Stimulated activated CD4-positive, alpha-beta T cell treated with anti-CD3 and anti-CD28 coated beads, TNF-alpha, amount 100 ng/mL, for 48 hours (primary cell): ENCODE measurements at regions not wholly inside any gene's neighbourhood (a gene's known extent, or its start where the extent isn't known, plus 50 kb on each side); places are given as distances from the start of the nearest gene placed in this dataset.

ENCODE experiments used
- DNase-seq, 3 donors: peaks; one replicate each; pipeline ENCODE4 v3.0.0-alpha.2; 2020; ENCODE audit warnings: low read depth in 3 of 3

DNA sequence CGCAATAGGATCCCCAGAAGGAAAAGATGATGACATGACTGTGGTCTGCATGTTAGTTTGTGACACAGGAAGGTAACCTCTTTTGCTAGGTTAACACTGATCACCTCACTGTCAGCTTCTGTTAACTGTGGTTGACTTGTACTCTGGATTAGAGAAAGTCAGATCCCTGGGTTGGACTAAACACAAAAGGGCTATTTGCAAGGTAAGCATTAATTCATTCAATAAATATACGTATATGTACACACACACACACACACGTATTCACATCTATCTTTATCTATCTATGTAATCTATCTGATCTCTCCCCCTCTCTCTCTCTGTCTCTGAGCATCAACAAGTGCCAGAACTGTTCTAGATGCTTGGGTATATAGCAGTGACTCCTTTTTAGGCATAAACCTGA, 136.1 kb upstream of the SNX19 start:
- DNase-seq, result no peak

DNA sequence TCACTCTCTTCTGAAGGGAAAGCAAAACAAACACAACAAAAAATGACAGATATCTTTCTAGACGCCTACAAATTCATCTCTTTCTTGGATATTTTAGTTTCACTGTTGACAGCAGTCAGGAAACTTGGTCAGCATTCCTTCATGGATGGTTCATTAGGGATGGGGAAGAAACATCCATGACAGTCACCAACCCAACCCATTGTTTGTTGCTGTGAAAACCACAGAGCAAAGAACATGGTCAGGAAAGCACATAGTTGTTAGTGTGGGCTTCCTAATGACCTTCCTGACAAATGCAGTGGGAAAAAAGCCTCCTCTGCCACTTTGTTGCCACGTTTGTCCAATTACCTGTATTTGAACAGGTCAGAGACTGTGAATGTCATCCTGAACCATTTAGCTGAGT, 139.8 kb upstream of the SNX19 start:
- no peak for DNase-seq

DNA sequence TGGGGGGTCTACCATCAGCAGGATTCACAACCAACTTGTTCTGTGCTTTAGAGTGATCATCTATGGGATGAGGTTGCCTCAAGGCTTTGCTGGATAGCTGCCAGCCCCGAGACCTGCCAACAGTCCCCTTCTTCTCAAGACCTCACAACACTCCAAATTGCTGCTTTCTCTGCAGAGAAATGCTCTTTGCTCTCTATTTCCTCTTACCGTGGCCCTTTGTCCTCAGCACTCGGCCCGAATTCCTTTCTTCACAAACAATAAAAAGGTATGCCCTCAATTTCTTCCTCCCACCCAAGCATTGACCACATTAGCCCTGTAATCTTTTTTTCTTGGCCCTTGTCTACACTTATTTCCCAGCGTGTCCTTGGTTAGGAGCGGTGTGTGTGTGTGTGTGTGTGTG, 147.4 kb upstream of the SNX19 start:
- no peak for DNase-seq

GRCh38 chr11:131064373-131064991, 148.2 kb upstream of the SNX19 start:
- peak in 1 of 3 donors; percentile 12 for DNase-seq

DNA sequence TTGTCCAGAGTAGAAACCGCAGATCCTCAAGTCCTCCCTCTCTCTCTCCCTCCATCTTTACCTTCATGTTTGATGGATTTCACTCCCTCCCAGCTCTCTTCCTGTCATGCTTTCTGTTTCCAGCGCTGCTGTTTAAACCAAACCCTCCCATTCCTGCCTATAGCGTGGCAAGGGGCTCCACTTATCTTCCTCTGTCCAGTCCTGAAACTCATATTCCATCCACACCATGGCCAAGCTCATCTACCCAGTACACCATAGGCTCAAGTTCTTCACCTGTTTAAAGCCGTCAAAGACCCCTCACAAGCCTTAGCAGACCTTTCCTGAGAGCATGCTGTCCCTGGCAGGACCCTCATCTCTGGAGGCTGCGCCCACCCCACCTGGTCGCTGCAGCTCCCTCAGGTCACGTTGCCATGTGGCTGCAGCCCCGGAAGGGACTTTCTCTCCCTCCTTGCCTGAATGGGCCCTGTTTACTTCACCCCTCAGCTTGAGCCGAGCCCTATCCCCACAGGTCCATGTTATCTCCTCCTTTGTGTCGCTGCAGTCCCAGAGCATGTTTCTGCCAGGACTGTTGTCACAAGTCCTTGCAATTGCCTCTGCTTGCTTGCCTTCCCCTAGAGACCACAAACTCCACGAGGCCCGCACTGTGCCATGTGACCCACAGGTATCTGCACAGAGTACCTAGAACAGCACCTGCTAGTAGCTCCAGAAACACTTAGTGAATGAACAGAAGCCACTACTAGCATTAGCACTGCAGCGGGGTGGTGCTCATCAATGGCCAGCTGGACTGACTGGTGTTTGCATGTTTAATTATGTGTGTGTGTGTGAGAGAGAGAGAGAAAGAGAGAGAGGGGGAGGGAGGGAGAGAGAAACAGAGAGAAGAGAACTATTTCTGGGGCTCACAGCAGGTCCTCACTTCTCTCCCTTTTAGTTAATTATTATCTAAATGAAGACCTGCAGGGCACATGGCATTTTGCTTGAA, 149.4 kb upstream of the SNX19 start:
- DNase-seq, result no peak

DNA sequence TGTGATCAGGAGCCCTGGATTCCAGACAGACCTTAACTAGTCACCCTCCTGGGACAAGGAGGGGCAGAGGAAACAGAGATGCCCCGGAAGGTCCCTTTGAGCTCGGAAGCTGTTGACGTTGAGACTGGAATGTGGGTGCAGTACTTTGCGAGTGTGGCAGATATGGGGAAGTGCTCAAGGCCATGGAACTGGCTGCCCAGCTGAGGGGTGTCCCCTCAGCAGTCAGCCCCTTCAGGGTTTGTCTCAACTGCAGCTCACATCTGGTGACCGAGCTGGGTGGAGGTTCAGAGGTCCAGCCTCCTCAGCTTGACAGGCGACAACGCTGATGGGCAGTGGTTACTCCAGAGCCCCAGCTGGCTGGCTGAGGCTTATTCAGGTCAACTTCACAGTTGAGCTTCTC, 150.3 kb upstream of the SNX19 start:
- DNase-seq, result no peak

DNA sequence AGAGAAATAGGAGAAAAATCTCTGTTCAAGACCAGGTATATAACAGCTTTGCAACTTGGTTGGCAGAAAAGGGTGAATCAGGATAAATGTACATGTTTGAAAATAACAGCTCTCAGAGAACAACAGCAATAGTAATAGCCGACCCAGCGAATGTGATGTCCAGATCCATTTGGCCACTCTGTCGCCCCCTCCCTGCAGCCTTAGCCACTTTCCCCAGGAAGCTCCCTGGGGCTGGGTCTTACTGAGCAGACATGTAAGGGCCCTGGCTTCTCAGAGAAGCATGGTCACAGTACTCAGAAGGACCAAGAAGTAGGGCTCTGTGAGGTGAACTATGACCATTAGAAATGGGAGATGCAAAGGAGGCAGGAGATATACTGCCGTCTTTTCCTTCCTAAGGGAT, 154.1 kb upstream of the SNX19 start:
- DNase-seq, result no peak

- DNase-seq, result no peak
Measured at GRCh38 chr11:131073167-131073566, 156.9 kb upstream of the SNX19 start.

DNA sequence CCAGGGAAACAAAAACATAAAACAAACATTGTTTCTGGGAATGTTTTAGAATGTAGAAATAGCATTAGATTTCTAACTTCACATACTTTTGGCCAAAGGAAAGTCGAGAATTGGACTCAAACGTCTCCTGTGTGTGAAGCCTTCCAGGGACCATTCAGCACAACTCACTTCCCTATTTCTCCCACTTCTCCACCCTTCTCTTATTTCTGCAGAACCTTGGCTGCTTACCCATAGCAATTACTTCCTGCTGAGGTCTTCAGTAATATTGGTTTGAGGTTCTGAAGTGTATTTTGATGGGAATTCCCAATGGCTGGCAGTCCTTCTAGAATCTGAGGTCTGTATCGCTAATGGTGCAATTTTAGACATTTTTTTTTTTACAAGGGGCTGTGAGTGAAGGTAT, 158.3 kb upstream of the SNX19 start:
- DNase-seq, result no peak

- no peak for DNase-seq
Measured at GRCh38 chr11:131077340-131077739, 161.1 kb upstream of the SNX19 start.

GRCh38 chr11:131079036-131079435, 162.8 kb upstream of the SNX19 start:
- DNase-seq, result no peak

- DNase-seq, result no peak
Measured at GRCh38 chr11:131089727-131090245, 173.5 kb upstream of the SNX19 start.

DNA sequence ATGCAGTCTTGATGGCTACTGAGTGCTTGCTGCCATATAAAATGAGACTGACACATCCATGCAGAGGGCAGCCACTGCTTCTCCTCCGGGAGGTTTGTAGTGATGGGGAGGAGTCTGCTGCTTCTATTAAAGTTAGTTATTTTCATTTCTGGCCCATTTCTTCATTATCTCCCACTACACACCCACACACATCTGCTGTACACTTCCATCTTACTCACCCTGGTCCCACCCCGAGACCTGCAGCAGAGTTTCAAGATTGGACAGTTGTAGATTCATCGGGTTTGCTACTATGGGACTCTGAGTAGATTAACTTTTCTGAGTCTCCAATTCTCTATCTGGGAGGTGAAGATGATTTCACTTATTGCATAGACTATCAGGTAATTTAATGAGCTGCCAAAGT, 176.2 kb upstream of the SNX19 start:
- no peak for DNase-seq

GRCh38 chr11:131094827-131095226, 178.5 kb upstream of the SNX19 start:
- DNase-seq, result no peak

DNA sequence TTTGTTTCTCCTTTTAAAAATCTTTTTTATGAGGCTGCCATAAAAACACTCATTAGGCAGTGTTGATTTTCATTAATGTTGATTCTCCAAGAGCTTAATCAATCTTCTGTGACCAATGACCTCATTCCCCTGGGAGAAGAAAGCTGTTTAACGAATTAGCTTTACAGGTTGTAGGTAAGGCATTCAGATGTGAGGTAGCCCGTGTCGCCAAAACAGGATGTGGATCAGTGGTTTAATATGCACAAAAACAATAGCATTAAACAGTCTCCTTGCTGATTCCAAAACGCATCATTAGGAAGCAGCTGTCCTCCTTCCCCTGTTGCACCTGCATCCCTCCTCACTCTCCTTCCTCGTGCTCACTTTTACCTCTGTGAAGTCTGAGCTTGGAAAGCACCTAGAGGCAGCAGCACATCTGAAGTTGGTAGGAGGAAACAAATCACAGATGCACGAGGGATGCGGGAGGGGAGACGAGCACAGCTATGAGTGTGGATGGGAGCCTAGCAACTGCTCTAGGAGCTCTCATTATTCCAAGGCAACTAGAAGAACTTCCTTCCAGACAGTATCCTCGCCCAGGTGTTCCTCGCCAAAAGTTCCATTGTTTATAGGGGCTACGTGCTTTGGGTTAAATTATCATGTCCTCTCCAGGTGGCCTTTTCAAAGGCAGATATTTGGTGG, 179.4 kb upstream of the SNX19 start:
- no peak for DNase-seq

- no peak for DNase-seq
Measured at GRCh38 chr11:131099013-131099412, 182.7 kb upstream of the SNX19 start.

- no peak for DNase-seq
Measured at GRCh38 chr11:131099746-131100145, 183.5 kb upstream of the SNX19 start.

DNA sequence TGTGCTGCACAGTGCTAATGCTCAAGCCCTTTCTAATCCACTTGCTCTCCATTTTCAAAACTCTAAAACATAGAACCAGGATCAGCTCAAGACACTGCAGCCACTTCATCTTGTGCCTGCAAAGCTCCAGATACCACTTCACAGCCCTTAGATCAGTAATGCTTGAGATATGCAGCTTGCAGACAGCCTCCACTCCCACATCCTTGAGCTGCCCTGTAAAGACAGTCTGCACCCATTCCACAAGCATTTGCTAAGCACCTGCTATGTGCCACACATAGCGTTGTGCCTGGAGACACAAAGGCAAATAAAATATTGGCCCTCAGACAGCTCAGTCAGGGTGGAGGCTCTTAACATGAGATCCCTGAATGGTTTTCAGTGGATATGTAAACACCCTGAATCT, 192.5 kb upstream of the SNX19 start:
- DNase-seq, result no peak

DNA sequence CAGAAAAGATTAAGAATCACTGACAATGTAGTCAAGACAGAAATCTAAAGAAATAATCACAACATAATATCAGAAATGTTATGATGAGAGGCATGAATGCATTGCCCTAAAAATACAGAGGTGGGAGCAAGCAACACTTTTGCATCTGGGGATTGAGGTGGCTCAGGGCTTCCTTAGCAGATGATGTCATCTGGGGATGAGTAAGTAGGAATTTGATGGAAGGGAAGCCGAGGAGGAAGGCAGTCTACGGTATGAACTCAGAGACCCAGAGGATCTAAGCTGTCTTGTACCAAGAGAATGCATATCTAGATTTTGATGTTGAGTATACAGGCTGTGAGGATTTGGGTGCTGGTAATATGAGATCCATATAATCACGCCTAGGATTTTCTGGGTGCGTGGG, 193.0 kb upstream of the SNX19 start:
- DNase-seq, result no peak

DNA sequence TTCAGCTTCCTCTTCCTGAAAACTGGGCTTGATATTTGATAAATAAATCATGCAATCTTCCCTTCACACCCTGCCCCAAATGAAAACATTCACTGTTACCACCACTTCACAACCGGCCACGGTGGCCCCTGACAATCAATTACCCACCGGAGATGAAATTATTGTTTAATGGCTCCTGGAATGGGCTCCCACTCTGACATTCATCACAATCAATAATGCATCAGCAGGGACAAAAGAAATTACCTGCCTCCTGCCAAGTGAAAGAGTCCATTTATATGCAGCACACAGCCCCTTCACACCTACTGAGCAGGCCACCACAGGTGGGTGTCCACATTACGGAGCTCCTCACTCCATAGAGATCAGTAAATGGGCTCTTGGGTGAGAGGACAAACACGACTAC, 193.5 kb upstream of the SNX19 start:
- DNase-seq, result no peak

DNA sequence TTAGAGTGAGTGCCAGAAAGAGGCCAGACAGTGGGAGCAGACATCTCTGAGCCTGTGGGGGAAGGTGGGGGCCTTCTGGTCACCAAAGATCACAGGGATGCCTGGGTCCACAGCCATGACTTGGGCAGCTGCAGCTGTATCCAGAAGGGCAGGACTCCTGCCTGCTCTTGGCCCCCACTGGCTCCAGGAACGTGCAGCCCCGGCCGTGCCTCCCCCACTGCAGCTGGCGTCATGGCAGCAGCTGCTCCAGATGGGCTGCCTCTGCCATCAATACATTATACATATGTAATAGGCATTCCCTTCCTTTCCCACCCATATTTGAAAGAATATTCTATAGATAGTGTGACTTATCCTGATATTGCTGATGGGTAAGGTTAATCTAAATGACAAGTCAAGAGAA, 195.5 kb upstream of the SNX19 start:
- no peak for DNase-seq

- DNase-seq, result no peak
Measured at GRCh38 chr11:131118247-131118646, 202.0 kb upstream of the SNX19 start.
